ENCODE measurements at regions not wholly inside any gene's neighbourhood (a gene's known extent, or its start where the extent isn't known, plus 50 kb on each side); places are given as distances from the start of the nearest gene placed in this dataset.

GRCh38 chr4:67229148-67229547 is 316.2 kb downstream of the CENPC start:
- intact Hi-C loops (cut with DNase I; ENCODE audit: low total_unique reads) = loop anchor here (5.0 kb wide), 1 partner anchor 777 kb away; no protein-coding TSS in a partner anchor
- DNase-seq (ENCODE audit: low spot score in 2 of 2) = no peak
- Histone ChIP-seq H3K4me1 (no peaks in the 10 kb centered on the region), H3K27me3 (no peaks in the 10 kb centered on the region), H3K9me3 (no peaks in the 10 kb centered on the region), H3K4me3 (no peak overlapping the region), H3K36me3 (no peaks in the 10 kb centered on the region), H3K27ac (no peak overlapping the region)
- TF ChIP-seq CTCF (IDR thresholded peaks at IDR 0.05) (no peak), POLR2AphosphoS5 (IDR thresholded peaks at IDR 0.05) (no peak), POLR2A (IDR thresholded peaks at IDR 0.05) (no peak)

GRCh38 chr4:67220861-67221260 is 324.4 kb downstream of the CENPC start:
- intact Hi-C loops (cut with DNase I; ENCODE audit: low total_unique reads) = no loop called here
- TF ChIP-seq POLR2A (IDR thresholded peaks at IDR 0.05) (no peak), CTCF (IDR thresholded peaks at IDR 0.05) (no peak), POLR2AphosphoS5 (IDR thresholded peaks at IDR 0.05) (no peak)
- DNase-seq (ENCODE audit: low spot score in 2 of 2) = no peak
- Histone ChIP-seq H3K36me3 (no peaks in the 10 kb centered on the region), H3K9me3 (no peaks in the 10 kb centered on the region), H3K27ac (no peak overlapping the region), H3K4me3 (no peak overlapping the region), H3K27me3 (no peaks in the 10 kb centered on the region), H3K4me1 (no peaks in the 10 kb centered on the region)

- Histone ChIP-seq H3K27ac (no peak overlapping the region), H3K36me3 (no peaks in the 10 kb centered on the region), H3K4me3 (no peak overlapping the region), H3K27me3 (no peaks in the 10 kb centered on the region), H3K4me1 (no peaks in the 10 kb centered on the region), H3K9me3 (no peaks in the 10 kb centered on the region)
- TF ChIP-seq CTCF (IDR thresholded peaks at IDR 0.05) (no peak), POLR2A (IDR thresholded peaks at IDR 0.05) (no peak), POLR2AphosphoS5 (IDR thresholded peaks at IDR 0.05) (no peak)
- intact Hi-C loops (cut with DNase I; ENCODE audit: low total_unique reads) = no loop called here
- no peak for DNase-seq (ENCODE audit: low spot score in 2 of 2)
Measured at GRCh38 chr4:67218883-67219282, 326.4 kb downstream of the CENPC start.

GRCh38 chr4:67207941-67208441 is 337.3 kb downstream of the CENPC start:
- Histone ChIP-seq H3K27me3 (no peaks in the 10 kb centered on the region), H3K9me3 (no peaks in the 10 kb centered on the region), H3K4me1 (no peaks in the 10 kb centered on the region), H3K4me3 (no peak overlapping the region), H3K36me3 (no peaks in the 10 kb centered on the region), H3K27ac (no peak overlapping the region)
- no peak for DNase-seq (ENCODE audit: low spot score in 2 of 2)
- TF ChIP-seq CTCF (IDR thresholded peaks at IDR 0.05) (no peak), POLR2AphosphoS5 (IDR thresholded peaks at IDR 0.05) (no peak), POLR2A (IDR thresholded peaks at IDR 0.05) (no peak)
- intact Hi-C loops (cut with DNase I; ENCODE audit: low total_unique reads) = no loop called here

GRCh38 chr4:67204441-67204840 is 340.9 kb downstream of the CENPC start:
- H3K9me3 ChIP-seq = no peaks in the 10 kb centered on the region
- H3K4me3 ChIP-seq = no peak overlapping the region
- no peak for DNase-seq (ENCODE audit: low spot score in 2 of 2)
- H3K36me3 ChIP-seq = no peaks in the 10 kb centered on the region
- intact Hi-C loops (cut with DNase I; ENCODE audit: low total_unique reads) = loop anchor here (5.0 kb wide), 1 partner anchor 1957 kb away; no protein-coding TSS in a partner anchor
- H3K27me3 ChIP-seq = no peaks in the 10 kb centered on the region
- H3K4me1 ChIP-seq = no peaks in the 10 kb centered on the region
- TF ChIP-seq POLR2A (IDR thresholded peaks at IDR 0.05) (no peak), POLR2AphosphoS5 (IDR thresholded peaks at IDR 0.05) (no peak), CTCF (IDR thresholded peaks at IDR 0.05) (no peak)
- no peak overlapping the region for H3K27ac ChIP-seq

All from breast epithelium (tissue), 4 donors.